ENCODE measurements at regions not wholly inside any gene's neighbourhood (a gene's known extent, or its start where the extent isn't known, plus 50 kb on each side); places are given as distances from the start of the nearest gene placed in this dataset.

GRCh38 chr11:115036406-115037180 is 358.3 kb downstream of the NXPE2 start:
- no peaks in the 10 kb centered on the region for H3K27me3 ChIP-seq
- no peak for DNase-seq (ENCODE audit: low spot score in 2 of 2)
- no peak overlapping the region for H3K4me3 ChIP-seq
- no peaks in the 10 kb centered on the region for H3K36me3 ChIP-seq
- no peak overlapping the region for H3K27ac ChIP-seq
- H3K9me3 ChIP-seq = no peaks in the 10 kb centered on the region
- TF ChIP-seq CTCF (IDR thresholded peaks at IDR 0.05) (no peak), POLR2AphosphoS5 (IDR thresholded peaks at IDR 0.05) (no peak), POLR2A (IDR thresholded peaks at IDR 0.05) (no peak)
- intact Hi-C loops (cut with DNase I; ENCODE audit: low total_unique reads) = no loop called here
- H3K4me1 ChIP-seq = no peaks in the 10 kb centered on the region

- no peaks in the 10 kb centered on the region for H3K27me3 ChIP-seq
- H3K9me3 ChIP-seq = no peaks in the 10 kb centered on the region
- DNase-seq (ENCODE audit: low spot score in 2 of 2) = no peak
- H3K4me1 ChIP-seq = no peaks in the 10 kb centered on the region
- TF ChIP-seq CTCF (IDR thresholded peaks at IDR 0.05) = no peak
- TF ChIP-seq POLR2AphosphoS5 (IDR thresholded peaks at IDR 0.05) = no peak
- TF ChIP-seq POLR2A (IDR thresholded peaks at IDR 0.05) = no peak
- intact Hi-C loops (cut with DNase I; ENCODE audit: low total_unique reads) = no loop called here
- no peaks in the 10 kb centered on the region for H3K36me3 ChIP-seq
- H3K27ac ChIP-seq = no peak overlapping the region
- no peak overlapping the region for H3K4me3 ChIP-seq
Observed at GRCh38 chr11:115042002-115042401, 363.7 kb downstream of the NXPE2 start.

DNA sequence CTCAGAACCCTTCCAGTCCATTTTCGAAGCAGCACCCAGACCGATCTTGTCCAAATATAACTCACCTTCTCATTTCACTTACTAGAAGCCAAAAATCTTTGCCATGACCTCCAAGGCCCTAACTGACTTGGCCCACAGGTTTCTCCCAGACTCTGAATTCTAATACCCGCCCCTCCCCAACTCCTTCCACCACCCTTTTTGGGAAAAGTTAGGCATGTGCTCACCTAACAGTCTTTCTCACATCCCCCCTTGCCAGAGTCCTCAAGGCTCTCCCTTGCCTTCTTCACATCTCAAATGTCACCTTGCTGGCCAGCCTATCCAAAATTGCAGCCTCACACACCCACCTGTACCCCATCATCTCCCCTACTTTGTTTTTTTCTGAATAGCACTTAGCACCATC is 369.3 kb downstream of the NXPE2 start:
- Histone ChIP-seq H3K27me3 (peaks cover 0 to 6% of the 10 kb centered on the region in 2 donors), H3K27ac (no peak overlapping the region), H3K4me3 (no peak overlapping the region), H3K4me1 (no peaks in the 10 kb centered on the region), H3K36me3 (no peaks in the 10 kb centered on the region), H3K9me3 (no peaks in the 10 kb centered on the region)
- intact Hi-C loops (cut with DNase I; ENCODE audit: low total_unique reads) = no loop called here
- no peak for DNase-seq (ENCODE audit: low spot score in 2 of 2)
- no peak for TF ChIP-seq CTCF (IDR thresholded peaks at IDR 0.05)
- TF ChIP-seq POLR2A (IDR thresholded peaks at IDR 0.05) = no peak
- TF ChIP-seq POLR2AphosphoS5 (IDR thresholded peaks at IDR 0.05) = no peak

DNA sequence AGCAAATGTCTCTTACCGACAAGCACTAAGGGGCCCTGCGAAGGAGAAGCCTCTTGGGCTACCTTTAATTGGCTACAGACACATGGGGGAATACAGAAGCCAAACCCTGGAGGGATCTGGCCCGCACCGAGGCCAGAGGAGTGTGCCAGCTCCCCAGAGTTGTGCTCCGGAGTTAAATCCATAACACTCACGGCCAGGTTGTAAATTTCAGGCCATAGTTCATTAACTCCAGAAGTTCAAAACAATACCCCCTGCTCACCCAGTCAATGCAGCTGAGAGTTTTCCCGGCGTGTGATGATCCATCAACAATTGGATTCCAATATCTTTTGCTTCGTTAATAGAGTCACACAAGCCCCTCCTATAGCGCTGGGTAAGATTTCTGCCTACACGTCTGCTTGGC is 371.5 kb downstream of the NXPE2 start:
- H3K27me3 ChIP-seq = peaks cover 0 to 6% of the 10 kb centered on the region in 2 donors
- H3K4me3 ChIP-seq = no peak overlapping the region
- no peak overlapping the region for H3K27ac ChIP-seq
- H3K4me1 ChIP-seq = no peaks in the 10 kb centered on the region
- intact Hi-C loops (cut with DNase I; ENCODE audit: low total_unique reads) = no loop called here
- no peak for DNase-seq (ENCODE audit: low spot score in 2 of 2)
- TF ChIP-seq POLR2A (IDR thresholded peaks at IDR 0.05) = no peak
- no peak for TF ChIP-seq POLR2AphosphoS5 (IDR thresholded peaks at IDR 0.05)
- no peak for TF ChIP-seq CTCF (IDR thresholded peaks at IDR 0.05)
- no peaks in the 10 kb centered on the region for H3K36me3 ChIP-seq
- no peaks in the 10 kb centered on the region for H3K9me3 ChIP-seq

GRCh38 chr11:115050756-115051155 is 372.4 kb downstream of the NXPE2 start:
- TF ChIP-seq POLR2A (IDR thresholded peaks at IDR 0.05) (no peak), CTCF (IDR thresholded peaks at IDR 0.05) (no peak), POLR2AphosphoS5 (IDR thresholded peaks at IDR 0.05) (no peak)
- Histone ChIP-seq H3K27ac (no peak overlapping the region), H3K36me3 (no peaks in the 10 kb centered on the region), H3K4me1 (no peaks in the 10 kb centered on the region), H3K9me3 (peaks cover 0 to 2% of the 10 kb centered on the region in 2 donors), H3K27me3 (peaks cover 0 to 6% of the 10 kb centered on the region in 2 donors), H3K4me3 (no peak overlapping the region)
- intact Hi-C loops (cut with DNase I; ENCODE audit: low total_unique reads) = no loop called here
- DNase-seq (ENCODE audit: low spot score in 2 of 2) = no peak

Measured in breast epithelium (tissue), 4 donors.